Esophagus squamous epithelium (tissue), 5 donors: ENCODE measurements at regions not wholly inside any gene's neighbourhood (a gene's known extent, or its start where the extent isn't known, plus 50 kb on each side); places are given as distances from the start of the nearest gene placed in this dataset.

Source experiments
- DNase-seq: peaks from one replicate; lab custom pipeline; 2025; lab: John Stamatoyannopoulos, UW
- H3K27ac ChIP-seq, 4 donors: fragments of 200-600 bp; sonication (generic); one replicate each; pipeline ENCODE4 v1.5.1; 2016 to 2019; ENCODE audit warnings: mild to moderate bottlenecking in 1 of 4
- H3K27me3 ChIP-seq, 4 donors: fragments of 200-600 bp; sonication (generic); 1 replicate in 3 of 4; 2 replicates in 1 of 4; pipeline versions ENCODE4 v1.5.1 to v1.6.0; 2017 to 2021; ENCODE audit warnings: antibody characterized with exemption in 1 of 4
- H3K36me3 ChIP-seq, 3 donors: fragments of 200-600 bp; sonication (generic); one replicate each; pipeline ENCODE4 v1.5.1; 2016 to 2019
- H3K4me1 ChIP-seq, 3 donors: fragments of 200-600 bp; sonication (generic); one replicate each; pipeline ENCODE4 v1.5.1; 2017 to 2019
- H3K4me3 ChIP-seq, 4 donors: fragments of 200-600 bp; sonication (generic); 1 replicate in 3 of 4; 2 replicates in 1 of 4; pipeline ENCODE4 v1.5.1; 2016 to 2019; ENCODE audit warnings: mild to moderate bottlenecking in 2 of 4, moderate library complexity in 1 of 4
- H3K9me3 ChIP-seq, 3 donors: fragments of 200-600 bp; sonication (generic); one replicate each; pipeline ENCODE4 v1.5.1; 2016 to 2019
- POLR2A ChIP-seq, 4 donors: fragments of 450-650 bp; IDR thresholded peaks; one replicate each; pipeline ENCODE4 v1.6.1; 2017; ENCODE audit warnings: antibody characterized with exemption in 4 of 4, mild to moderate bottlenecking in 4 of 4, moderate library complexity in 3 of 4
- WGBS, 2 donors: methylation state at CpG; one replicate each; pipeline ENCODE4 v1.1.5; 2018; 5-methylcytosine and 5-hydroxymethylcytosine counted together
- intact Hi-C: fragments of 100-400 bp; cut with DNase I; formaldehyde crosslinking; loops from one replicate; pipeline ENCODE4 v1.15.0; 2022
- TF ChIP-seq, protein P1 (sequence below), 6 experiments: fragments of 450-650 bp in 4 of 6; fragments of 200-600 bp in 2 of 6; sonication (generic) in 2 of 6; IDR thresholded peaks; one replicate each; pipeline ENCODE4 v1.5.1; 2016 to 2019; ENCODE audit warnings: antibody characterized with exemption in 6 of 6, mild to moderate bottlenecking in 4 of 6, moderate library complexity in 4 of 6
- donor health status: DM: yes; HTN: yes; CAD: no.

GRCh38 chr2:226273440-226273839, 526.2 kb downstream of the IRS1 start:
- Histone ChIP-seq H3K27ac (no peak overlapping the region), H3K4me1 (no peaks in the 10 kb centered on the region), H3K27me3 (no peaks in the 10 kb centered on the region), H3K9me3 (no peaks in the 10 kb centered on the region), H3K4me3 (no peak overlapping the region), H3K36me3 (no peaks in the 10 kb centered on the region)
- TF ChIP-seq POLR2A (IDR thresholded peaks at IDR 0.05), result no peak
- TF ChIP-seq, protein P1, sequence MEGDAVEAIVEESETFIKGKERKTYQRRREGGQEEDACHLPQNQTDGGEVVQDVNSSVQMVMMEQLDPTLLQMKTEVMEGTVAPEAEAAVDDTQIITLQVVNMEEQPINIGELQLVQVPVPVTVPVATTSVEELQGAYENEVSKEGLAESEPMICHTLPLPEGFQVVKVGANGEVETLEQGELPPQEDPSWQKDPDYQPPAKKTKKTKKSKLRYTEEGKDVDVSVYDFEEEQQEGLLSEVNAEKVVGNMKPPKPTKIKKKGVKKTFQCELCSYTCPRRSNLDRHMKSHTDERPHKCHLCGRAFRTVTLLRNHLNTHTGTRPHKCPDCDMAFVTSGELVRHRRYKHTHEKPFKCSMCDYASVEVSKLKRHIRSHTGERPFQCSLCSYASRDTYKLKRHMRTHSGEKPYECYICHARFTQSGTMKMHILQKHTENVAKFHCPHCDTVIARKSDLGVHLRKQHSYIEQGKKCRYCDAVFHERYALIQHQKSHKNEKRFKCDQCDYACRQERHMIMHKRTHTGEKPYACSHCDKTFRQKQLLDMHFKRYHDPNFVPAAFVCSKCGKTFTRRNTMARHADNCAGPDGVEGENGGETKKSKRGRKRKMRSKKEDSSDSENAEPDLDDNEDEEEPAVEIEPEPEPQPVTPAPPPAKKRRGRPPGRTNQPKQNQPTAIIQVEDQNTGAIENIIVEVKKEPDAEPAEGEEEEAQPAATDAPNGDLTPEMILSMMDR (IDR thresholded peaks at IDR 0.05), result no peak
- no peak for DNase-seq
- intact Hi-C loops, result no loop called here

GRCh38 chr2:226272435-226272834, 527.2 kb downstream of the IRS1 start:
- intact Hi-C loops, result no loop called here
- no peak for DNase-seq

DNA sequence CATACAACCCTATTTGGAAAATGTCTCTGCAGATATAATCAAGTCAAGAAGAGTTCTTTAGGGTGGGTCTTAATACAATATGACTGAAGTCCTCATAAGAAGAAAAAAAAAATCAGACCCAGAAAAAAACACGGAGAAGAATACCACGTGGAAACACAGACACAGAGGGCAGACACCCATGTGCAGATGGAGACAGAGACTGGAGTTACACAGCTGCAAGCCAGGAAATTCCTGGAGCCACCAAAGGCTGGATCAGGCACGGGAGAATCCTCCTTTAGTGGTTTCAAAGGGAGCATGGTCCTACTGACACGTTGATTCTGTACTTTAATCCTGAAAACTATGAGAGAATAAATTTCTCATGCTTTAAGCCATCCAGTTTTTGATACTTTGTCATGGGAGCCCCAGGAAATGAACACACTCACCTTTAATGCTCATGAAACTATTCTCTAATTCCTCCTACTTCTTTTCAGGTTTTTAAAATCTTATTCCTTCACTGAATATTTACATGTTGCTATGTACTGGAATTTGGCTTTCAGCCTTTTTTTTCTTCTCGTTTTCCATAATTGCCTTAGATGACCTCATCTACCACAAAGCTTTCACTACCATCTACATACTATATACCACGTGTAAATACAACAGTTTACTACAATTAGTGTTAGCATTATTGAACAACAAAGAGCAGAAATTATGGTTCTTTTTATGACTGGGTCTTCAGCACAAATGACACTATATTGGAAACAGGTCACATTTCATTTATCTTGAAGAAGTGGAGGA, 529.1 kb downstream of the IRS1 start:
- intact Hi-C loops, result no loop called here
- WGBS, 2 donors, result 52 to 54% methylated on average over 6 of the region's 6 CpGs
- Histone ChIP-seq H3K9me3 (no peaks in the 10 kb centered on the region), H3K4me1 (no peaks in the 10 kb centered on the region), H3K27ac (no peak overlapping the region), H3K36me3 (no peaks in the 10 kb centered on the region), H3K4me3 (no peak overlapping the region), H3K27me3 (no peaks in the 10 kb centered on the region)
- TF ChIP-seq, protein P1 (IDR thresholded peaks at IDR 0.05), result no peak
- no peak for TF ChIP-seq POLR2A (IDR thresholded peaks at IDR 0.05)
- no peak for DNase-seq

More at GRCh38 chr2:226272435-226272834, 527.2 kb downstream of the IRS1 start:
- Histone ChIP-seq H3K4me3 (no peak overlapping the region), H3K27ac (no peak overlapping the region), H3K9me3 (no peaks in the 10 kb centered on the region), H3K4me1 (no peaks in the 10 kb centered on the region), H3K27me3 (no peaks in the 10 kb centered on the region), H3K36me3 (no peaks in the 10 kb centered on the region)
- WGBS, 2 donors, result 50 to 64% methylated on average over 1 of the region's 1 CpG
- TF ChIP-seq POLR2A (IDR thresholded peaks at IDR 0.05), result no peak
- TF ChIP-seq, protein P1 (IDR thresholded peaks at IDR 0.05), result no peak

- Histone ChIP-seq H3K27me3 (no peaks in the 10 kb centered on the region), H3K36me3 (no peaks in the 10 kb centered on the region), H3K9me3 (no peaks in the 10 kb centered on the region), H3K4me1 (no peaks in the 10 kb centered on the region), H3K4me3 (no peak overlapping the region), H3K27ac (no peak overlapping the region)
- TF ChIP-seq POLR2A (IDR thresholded peaks at IDR 0.05), result no peak
- TF ChIP-seq, protein P1 (IDR thresholded peaks at IDR 0.05), result no peak
- intact Hi-C loops, result no loop called here
- 54 to 90% methylated on average over 3 of the region's 3 CpGs for WGBS, 2 donors
- DNase-seq, result no peak
Measured at GRCh38 chr2:226267516-226268289, 531.9 kb downstream of the IRS1 start.

- Histone ChIP-seq H3K4me3 (no peak overlapping the region), H3K27me3 (no peaks in the 10 kb centered on the region), H3K9me3 (no peaks in the 10 kb centered on the region), H3K4me1 (no peaks in the 10 kb centered on the region), H3K36me3 (no peaks in the 10 kb centered on the region), H3K27ac (no peak overlapping the region)
- intact Hi-C loops, result no loop called here
- WGBS, 2 donors, result 68 to 76% methylated on average over 4 of the region's 4 CpGs
- no peak for DNase-seq
- TF ChIP-seq, protein P1 (IDR thresholded peaks at IDR 0.05), result no peak
- no peak for TF ChIP-seq POLR2A (IDR thresholded peaks at IDR 0.05)
Measured at GRCh38 chr2:226256709-226257376, 542.8 kb downstream of the IRS1 start.
